ENCODE measurements at regions not wholly inside any gene's neighbourhood (a gene's known extent, or its start where the extent isn't known, plus 50 kb on each side); places are given as distances from the start of the nearest gene placed in this dataset.

- DNase-seq (ENCODE audit: low read depth): no peak
Observed at GRCh38 chr12:130074661-130075406, 87.4 kb upstream of the FZD10 start.

- no peak for DNase-seq (ENCODE audit: low read depth)
Observed at GRCh38 chr12:130075497-130076076, 86.7 kb upstream of the FZD10 start.

- no peak for DNase-seq (ENCODE audit: low read depth)
Observed at GRCh38 chr12:130076126-130076525, 86.1 kb upstream of the FZD10 start.

- no peak for DNase-seq (ENCODE audit: low read depth)
Observed at GRCh38 chr12:130076752-130077151, 85.5 kb upstream of the FZD10 start.

- no peak for DNase-seq (ENCODE audit: low read depth)
Observed at GRCh38 chr12:130078852-130079251, 83.4 kb upstream of the FZD10 start.

GRCh38 chr12:130079279-130079678, 83.0 kb upstream of the FZD10 start:
- no peak for DNase-seq (ENCODE audit: low read depth)

- no peak for DNase-seq (ENCODE audit: low read depth)
Observed at GRCh38 chr12:130080205-130080604, 82.1 kb upstream of the FZD10 start.

- DNase-seq (ENCODE audit: low read depth): no peak
Observed at GRCh38 chr12:130081117-130081805, 81.0 kb upstream of the FZD10 start.

GRCh38 chr12:130083002-130083401, 79.3 kb upstream of the FZD10 start:
- DNase-seq (ENCODE audit: low read depth): no peak

GRCh38 chr12:130083734-130084133, 78.5 kb upstream of the FZD10 start:
- no peak for DNase-seq (ENCODE audit: low read depth)

- no peak for DNase-seq (ENCODE audit: low read depth)
Observed at GRCh38 chr12:130084359-130084758, 77.9 kb upstream of the FZD10 start.

- no peak for DNase-seq (ENCODE audit: low read depth)
Observed at GRCh38 chr12:130086248-130086647, 76.0 kb upstream of the FZD10 start.

GRCh38 chr12:130086797-130087196, 75.5 kb upstream of the FZD10 start:
- DNase-seq (ENCODE audit: low read depth): no peak

GRCh38 chr12:130087222-130087621, 75.0 kb upstream of the FZD10 start:
- no peak for DNase-seq (ENCODE audit: low read depth)

- DNase-seq (ENCODE audit: low read depth): no peak
Observed at GRCh38 chr12:130088504-130088903, 73.8 kb upstream of the FZD10 start.

- no peak for DNase-seq (ENCODE audit: low read depth)
Observed at GRCh38 chr12:130090542-130090941, 71.7 kb upstream of the FZD10 start.

- DNase-seq (ENCODE audit: low read depth): no peak
Observed at GRCh38 chr12:130093380-130093779, 68.9 kb upstream of the FZD10 start.

- no peak for DNase-seq (ENCODE audit: low read depth)
Observed at GRCh38 chr12:130097342-130097741, 64.9 kb upstream of the FZD10 start.

- no peak for DNase-seq (ENCODE audit: low read depth)
Observed at GRCh38 chr12:130097798-130098255, 64.4 kb upstream of the FZD10 start.

- DNase-seq (ENCODE audit: low read depth): no peak
Observed at GRCh38 chr12:130098301-130099005, 63.8 kb upstream of the FZD10 start.

- DNase-seq (ENCODE audit: low read depth): no peak
Observed at GRCh38 chr12:130100634-130101362, 61.5 kb upstream of the FZD10 start.

- no peak for DNase-seq (ENCODE audit: low read depth)
Observed at GRCh38 chr12:130101370-130101769, 60.9 kb upstream of the FZD10 start.

Measured in RPMI7951 (cell line).